Karpas-422 (cell line): ENCODE measurements at regions not wholly inside any gene's neighbourhood (a gene's known extent, or its start where the extent isn't known, plus 50 kb on each side); places are given as distances from the start of the nearest gene placed in this dataset.

Experiments
- DNase-seq: peaks from one replicate; pipeline ENCODE4 v3.0.0-alpha.2; 2015
- H2AFZ ChIP-seq: fragments of 200-600 bp; sonication (generic); 2 replicates; pipeline ENCODE4 v1.6.1; 2014; ENCODE audit warnings: antibody characterized with exemption, low read length, mixed read lengths
- H3K27ac ChIP-seq: fragments of 200-600 bp; sonication (generic); 2 replicates; pipeline ENCODE4 v1.5.1; 2014; ENCODE audit warnings: mild to moderate bottlenecking, low read length, moderate library complexity
- H3K27me3 ChIP-seq: fragments of 200-600 bp; sonication (generic); 2 replicates; pipeline ENCODE4 v1.6.1; 2014; ENCODE audit warnings: low read length, mixed read lengths
- H3K36me3 ChIP-seq: fragments of 200-600 bp; sonication (generic); 2 replicates; pipeline ENCODE4 v1.6.1; 2014; ENCODE audit warnings: low read length, mixed read lengths; ENCODE audit not compliant: insufficient read depth
- H3K4me1 ChIP-seq: fragments of 200-600 bp; sonication (generic); 2 replicates; pipeline ENCODE4 v1.6.1; 2014; ENCODE audit warnings: mild to moderate bottlenecking, low read length, mixed read lengths
- H3K4me2 ChIP-seq: fragments of 200-600 bp; sonication (generic); 2 replicates; pipeline ENCODE4 v1.6.1; 2014; ENCODE audit warnings: low read length, low read depth, mild to moderate bottlenecking; ENCODE audit not compliant: poor library complexity, severe bottlenecking
- H3K4me3 ChIP-seq: fragments of 200-600 bp; sonication (generic); 2 replicates; pipeline ENCODE4 v1.5.1; 2014; ENCODE audit warnings: mild to moderate bottlenecking, antibody characterized with exemption, low read length, mixed read lengths
- H3K79me2 ChIP-seq: fragments of 200-600 bp; sonication (generic); 2 replicates; pipeline ENCODE4 v1.6.1; 2014; ENCODE audit warnings: mild to moderate bottlenecking, low read length, mixed read lengths
- H3K9ac ChIP-seq: fragments of 200-600 bp; sonication (generic); 2 replicates; pipeline ENCODE4 v1.6.0; 2014; ENCODE audit warnings: low read length
- H3K9me2 ChIP-seq: fragments of 200-600 bp; sonication (generic), shearing (Covaris generic); replicated peaks from 2 replicates; pipeline ENCODE4 v1.6.0; 2014; ENCODE audit warnings: mild to moderate bottlenecking, low read length, moderate library complexity; ENCODE audit not compliant: insufficient read depth
- H3K9me3 ChIP-seq: fragments of 300-700, 200-600 bp; sonication (generic); 2 replicates; pipeline ENCODE4 v1.6.1; 2014; ENCODE audit warnings: low read length, mixed read lengths
- H4K20me1 ChIP-seq: fragments of 200-600 bp; sonication (generic); 2 replicates; pipeline ENCODE4 v1.6.1; 2014; ENCODE audit warnings: mild to moderate bottlenecking, antibody characterized with exemption, low read length, low read depth; ENCODE audit not compliant: insufficient read depth

GRCh38 chr15:101568309-101568708, 78.8 kb upstream of the PCSK6 start:
- Histone ChIP-seq H3K27me3 (no peaks in the 10 kb centered on the region), H3K79me2 (no peaks in the 10 kb centered on the region), H4K20me1 (no peaks in the 10 kb centered on the region), H3K4me1 (no peaks in the 10 kb centered on the region), H3K9me2 (no peaks in the 10 kb centered on the region), H3K4me2 (no peak overlapping the region), H2AFZ (no peak overlapping the region), H3K4me3 (no peak overlapping the region), H3K36me3 (no peaks in the 10 kb centered on the region), H3K9me3 (no peaks in the 10 kb centered on the region), H3K9ac (no peak overlapping the region), H3K27ac (no peak overlapping the region)
- no peak for DNase-seq

DNA sequence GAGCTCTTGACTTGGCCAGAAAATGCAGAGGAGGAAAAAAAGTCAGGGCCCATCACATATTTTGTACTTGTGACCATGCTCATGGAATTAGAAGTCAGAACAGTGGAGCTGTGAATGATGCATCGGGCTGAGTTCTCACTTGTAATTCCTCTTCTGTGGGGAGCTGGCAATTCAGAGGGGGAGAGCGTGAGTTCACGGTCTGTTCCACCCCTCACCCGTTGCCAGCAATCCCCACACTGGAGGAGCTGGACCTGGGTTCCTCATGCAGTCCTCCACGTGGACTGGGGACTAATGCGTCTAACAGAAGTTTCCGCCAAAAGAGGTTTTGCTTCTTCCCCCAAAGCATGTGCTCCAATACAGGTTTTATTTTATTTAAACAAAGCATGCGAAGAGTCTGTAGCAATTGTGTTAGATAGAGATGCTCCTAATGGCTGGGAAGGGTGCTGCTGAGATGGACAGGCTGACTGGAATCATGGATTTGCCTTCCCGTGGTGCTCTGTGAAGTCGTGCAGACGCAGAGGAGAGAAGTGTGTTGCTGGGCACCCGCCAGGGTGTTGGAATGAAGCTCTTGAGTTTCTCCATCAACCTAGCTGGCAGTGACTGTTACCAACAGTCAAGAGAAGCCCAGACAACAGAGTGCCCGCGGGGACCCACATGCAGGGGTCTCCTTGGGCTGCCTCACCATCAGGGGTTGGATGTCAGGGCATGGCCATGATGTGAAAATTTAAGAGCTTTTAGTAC, 77.4 kb upstream of the PCSK6 start:
- H3K9me3 ChIP-seq = no peaks in the 10 kb centered on the region
- no peaks in the 10 kb centered on the region for H4K20me1 ChIP-seq
- no peak overlapping the region for H2AFZ ChIP-seq
- no peaks in the 10 kb centered on the region for H3K9me2 ChIP-seq
- DNase-seq = no peak
- no peak overlapping the region for H3K9ac ChIP-seq
- no peaks in the 10 kb centered on the region for H3K27me3 ChIP-seq
- H3K36me3 ChIP-seq = no peaks in the 10 kb centered on the region
- no peak overlapping the region for H3K27ac ChIP-seq
- no peaks in the 10 kb centered on the region for H3K79me2 ChIP-seq
- H3K4me1 ChIP-seq = no peaks in the 10 kb centered on the region
- no peak overlapping the region for H3K4me3 ChIP-seq
- H3K4me2 ChIP-seq = no peak overlapping the region

GRCh38 chr15:101565377-101565776, 75.9 kb upstream of the PCSK6 start:
- Histone ChIP-seq H3K36me3 (no peaks in the 10 kb centered on the region), H2AFZ (no peak overlapping the region)
- no peak for DNase-seq

DNA sequence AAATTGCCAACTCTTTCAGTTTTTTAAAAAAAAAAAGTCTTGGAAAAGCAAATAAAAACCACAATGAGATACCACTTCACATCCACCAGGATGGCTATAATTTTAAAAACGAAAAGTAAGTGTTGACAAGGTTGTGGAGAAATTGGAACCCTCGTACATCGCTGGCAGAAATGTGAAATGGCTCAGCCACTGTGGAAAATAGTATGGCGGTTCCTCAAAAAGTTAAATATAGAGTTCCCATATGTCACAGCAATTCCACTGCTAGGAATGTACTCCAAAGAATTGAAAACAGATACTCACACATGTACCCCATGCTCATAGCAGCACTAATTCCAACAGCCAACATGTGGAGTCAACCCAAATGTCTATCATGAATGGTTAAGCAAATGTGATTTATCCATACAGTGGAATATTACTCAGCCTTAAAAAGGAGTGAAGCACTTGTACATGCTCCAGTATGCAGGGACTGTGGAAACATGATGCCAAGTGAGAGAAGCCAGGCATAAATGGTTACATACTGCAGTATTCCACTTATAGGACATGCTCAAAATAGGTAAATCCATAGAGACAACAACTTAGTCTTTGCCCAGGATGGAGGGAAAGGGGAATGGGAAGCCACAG, 73.8 kb upstream of the PCSK6 start:
- H2AFZ ChIP-seq = no peak overlapping the region
- H3K36me3 ChIP-seq = no peaks in the 10 kb centered on the region
- H3K27ac ChIP-seq = no peak overlapping the region
- H3K4me2 ChIP-seq = no peak overlapping the region
- no peaks in the 10 kb centered on the region for H3K9me2 ChIP-seq
- H4K20me1 ChIP-seq = no peaks in the 10 kb centered on the region
- no peaks in the 10 kb centered on the region for H3K79me2 ChIP-seq
- H3K4me1 ChIP-seq = peaks cover 7% of the 10 kb centered on the region
- H3K9ac ChIP-seq = no peak overlapping the region
- H3K9me3 ChIP-seq = no peaks in the 10 kb centered on the region
- no peak for DNase-seq
- H3K4me3 ChIP-seq = no peak overlapping the region
- H3K27me3 ChIP-seq = no peaks in the 10 kb centered on the region

More at GRCh38 chr15:101565377-101565776, 75.9 kb upstream of the PCSK6 start:
- H3K79me2 ChIP-seq = no peaks in the 10 kb centered on the region
- H3K27ac ChIP-seq = no peak overlapping the region
- H3K9me3 ChIP-seq = no peaks in the 10 kb centered on the region
- no peak overlapping the region for H3K4me3 ChIP-seq
- no peaks in the 10 kb centered on the region for H4K20me1 ChIP-seq
- H3K4me2 ChIP-seq = no peak overlapping the region
- H3K9ac ChIP-seq = no peak overlapping the region
- no peaks in the 10 kb centered on the region for H3K9me2 ChIP-seq
- no peaks in the 10 kb centered on the region for H3K27me3 ChIP-seq
- H3K4me1 ChIP-seq = no peaks in the 10 kb centered on the region

DNA sequence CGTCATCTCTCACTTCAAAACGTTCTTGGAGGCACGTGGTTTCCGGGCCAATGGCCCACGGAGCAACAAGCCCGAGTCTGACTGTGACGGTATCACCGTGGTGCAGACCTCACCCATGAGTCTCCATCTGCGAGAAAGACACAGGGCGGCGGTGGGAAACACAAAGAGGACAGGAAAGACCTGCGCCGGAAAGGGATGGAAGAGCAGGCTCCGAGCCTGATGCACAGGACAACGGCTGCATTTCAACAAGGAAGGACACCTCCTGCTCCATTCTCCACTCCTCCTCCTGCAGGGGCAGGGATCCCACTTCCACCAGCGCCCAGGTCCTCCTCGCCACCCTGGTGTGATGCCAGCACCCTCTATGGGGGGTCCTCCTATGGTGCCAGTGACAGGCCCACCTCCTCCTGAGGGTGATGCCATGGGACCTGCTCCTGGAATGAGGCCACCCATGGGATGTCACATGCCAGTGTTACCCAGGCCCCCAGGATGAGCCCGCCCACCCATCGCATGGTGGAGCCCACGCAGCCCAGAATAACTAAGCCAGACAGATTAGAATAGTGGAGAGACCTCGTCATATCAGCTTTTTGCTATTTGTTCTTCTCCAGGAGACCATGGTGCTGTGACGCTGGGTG, 73.0 kb upstream of the PCSK6 start:
- Histone ChIP-seq H2AFZ (no peak overlapping the region), H3K4me2 (no peak overlapping the region), H3K9me3 (no peaks in the 10 kb centered on the region), H3K27me3 (no peaks in the 10 kb centered on the region), H3K9ac (no peak overlapping the region), H3K9me2 (no peaks in the 10 kb centered on the region), H3K36me3 (no peaks in the 10 kb centered on the region), H3K27ac (no peak overlapping the region), H3K4me1 (peaks cover 7% of the 10 kb centered on the region), H4K20me1 (no peaks in the 10 kb centered on the region), H3K4me3 (no peak overlapping the region), H3K79me2 (no peaks in the 10 kb centered on the region)
- DNase-seq = no peak

- H3K36me3 ChIP-seq = no peaks in the 10 kb centered on the region
- no peak overlapping the region for H2AFZ ChIP-seq
- DNase-seq = no peak
- no peaks in the 10 kb centered on the region for H3K9me2 ChIP-seq
- no peak overlapping the region for H3K4me3 ChIP-seq
- no peaks in the 10 kb centered on the region for H4K20me1 ChIP-seq
- H3K27ac ChIP-seq = no peak overlapping the region
- H3K4me2 ChIP-seq = no peak overlapping the region
- peaks cover 7% of the 10 kb centered on the region for H3K4me1 ChIP-seq
- H3K9ac ChIP-seq = no peak overlapping the region
- H3K79me2 ChIP-seq = no peaks in the 10 kb centered on the region
- no peaks in the 10 kb centered on the region for H3K27me3 ChIP-seq
- H3K9me3 ChIP-seq = no peaks in the 10 kb centered on the region
These were observed 72.0 kb upstream of the PCSK6 start for GRCh38 chr15:101561584-101561906.

DNA sequence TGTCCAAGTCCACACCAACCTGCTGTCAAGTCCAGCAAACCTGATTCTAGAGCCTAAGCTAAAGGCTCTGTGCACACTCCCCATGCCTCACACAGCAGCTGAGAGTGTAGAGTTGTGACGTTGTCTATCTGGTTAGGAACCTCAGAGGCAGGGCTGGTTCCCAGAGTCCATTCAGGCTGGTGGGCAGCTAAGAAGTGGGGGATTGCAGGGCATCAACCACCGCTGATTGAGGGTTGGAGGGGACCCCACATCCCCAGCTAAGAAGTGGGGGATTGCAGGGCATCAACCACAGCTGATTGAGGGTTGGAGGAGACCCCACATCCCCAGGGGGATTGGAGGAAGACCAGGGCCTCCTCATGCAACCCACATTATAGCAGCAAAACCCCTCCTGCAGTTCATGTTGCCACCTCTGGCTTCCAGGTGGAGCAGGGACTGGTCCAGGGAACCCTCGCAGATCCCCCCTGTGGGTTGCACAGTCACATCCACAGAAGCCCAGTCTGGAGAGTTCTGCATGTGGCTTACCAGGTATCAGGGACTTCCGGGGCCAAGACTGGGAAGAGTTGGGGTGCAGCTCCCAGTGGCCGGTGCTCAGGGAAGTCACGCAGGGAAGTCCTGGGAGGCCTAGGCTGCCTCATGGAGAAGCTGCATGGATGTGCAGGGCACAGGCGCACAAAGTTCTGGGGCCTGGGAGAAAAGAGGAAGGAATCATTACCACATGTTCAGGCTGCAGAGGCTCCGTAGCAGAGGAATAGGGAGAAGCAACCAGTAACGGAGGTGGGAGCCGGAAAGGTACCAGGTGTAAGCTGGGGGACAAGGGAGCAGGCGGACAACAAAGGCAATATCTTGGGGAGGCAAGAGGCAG, 71.4 kb upstream of the PCSK6 start:
- H3K79me2 ChIP-seq = no peaks in the 10 kb centered on the region
- H3K4me3 ChIP-seq = no peak overlapping the region
- H2AFZ ChIP-seq = no peak overlapping the region
- no peak for DNase-seq
- no peak overlapping the region for H3K27ac ChIP-seq
- H3K9me2 ChIP-seq = no peaks in the 10 kb centered on the region
- H3K4me2 ChIP-seq = no peak overlapping the region
- peaks cover 7% of the 10 kb centered on the region for H3K4me1 ChIP-seq
- H3K36me3 ChIP-seq = no peaks in the 10 kb centered on the region
- H3K9me3 ChIP-seq = no peaks in the 10 kb centered on the region
- H4K20me1 ChIP-seq = no peaks in the 10 kb centered on the region
- H3K9ac ChIP-seq = no peak overlapping the region
- H3K27me3 ChIP-seq = no peaks in the 10 kb centered on the region

- peaks cover 7% of the 10 kb centered on the region for H3K4me1 ChIP-seq
- no peaks in the 10 kb centered on the region for H3K27me3 ChIP-seq
- H3K79me2 ChIP-seq = no peaks in the 10 kb centered on the region
- no peaks in the 10 kb centered on the region for H3K9me3 ChIP-seq
- H3K4me2 ChIP-seq = no peak overlapping the region
- H3K4me3 ChIP-seq = no peak overlapping the region
- no peaks in the 10 kb centered on the region for H3K9me2 ChIP-seq
- H3K36me3 ChIP-seq = no peaks in the 10 kb centered on the region
- no peak overlapping the region for H2AFZ ChIP-seq
- no peak overlapping the region for H3K27ac ChIP-seq
- H4K20me1 ChIP-seq = no peaks in the 10 kb centered on the region
- DNase-seq = peak; percentile 51
- H3K9ac ChIP-seq = no peak overlapping the region
These were observed 70.4 kb upstream of the PCSK6 start for GRCh38 chr15:101559952-101560351.
